Bronchial epithelial cell (primary cell): ENCODE measurements at regions not wholly inside any gene's neighbourhood (a gene's known extent, or its start where the extent isn't known, plus 50 kb on each side); places are given as distances from the start of the nearest gene placed in this dataset.

Experiments used
- DNase-seq: peaks from one replicate; pipeline ENCODE4 v3.0.0-alpha.2; 2010; ENCODE audit warnings: low read depth
- FAIRE-seq: peaks from 2 replicates; lab custom pipeline; 2011; peaks lifted over from hg19 to GRCh38; lab: Jason Lieb, UNC
- H3K27me3 ChIP-seq: 2 replicates; pipeline ENCODE4 v1.5.1; 2011; ENCODE audit warnings: low read length; ENCODE audit not compliant: control insufficient read depth, insufficient read depth
- H3K36me3 ChIP-seq: 2 replicates; pipeline ENCODE4 v1.5.1; 2011; ENCODE audit warnings: low read length; ENCODE audit not compliant: control insufficient read depth, insufficient read depth
- H3K4me3 ChIP-seq: 2 replicates; pipeline ENCODE4 v1.5.1; 2011; ENCODE audit warnings: mild to moderate bottlenecking, low read depth, low read length, control low read depth
- CTCF ChIP-seq: IDR thresholded peaks from 2 replicates; pipeline ENCODE4 v1.5.1; 2011; ENCODE audit warnings: mild to moderate bottlenecking, moderate library complexity, low read length, control low read depth, inconsistent platforms; ENCODE audit not compliant: insufficient read depth, severe bottlenecking

GRCh38 chr18:67143028-67143427 is 373.5 kb downstream of the DSEL start:
- no peak for TF ChIP-seq CTCF
- DNase-seq, result no peak
- no peaks in the 10 kb centered on the region for H3K27me3 ChIP-seq
- no peak overlapping the region for H3K4me3 ChIP-seq
- FAIRE-seq, result no peak
- H3K36me3 ChIP-seq, result no peaks in the 10 kb centered on the region

- no peak for TF ChIP-seq CTCF
- no peak overlapping the region for H3K4me3 ChIP-seq
- no peaks in the 10 kb centered on the region for H3K36me3 ChIP-seq
- DNase-seq (no peak), FAIRE-seq (no peak)
- H3K27me3 ChIP-seq, result no peaks in the 10 kb centered on the region
Observed at GRCh38 chr18:67142604-67143003, 373.9 kb downstream of the DSEL start.

- H3K27me3 ChIP-seq, result no peaks in the 10 kb centered on the region
Observed at GRCh38 chr18:67140495-67140894, 376.0 kb downstream of the DSEL start.

GRCh38 chr18:67139899-67140298 is 376.6 kb downstream of the DSEL start:
- TF ChIP-seq CTCF, result no peak
- no peaks in the 10 kb centered on the region for H3K36me3 ChIP-seq
- no peak for DNase-seq
- no peak overlapping the region for H3K4me3 ChIP-seq
- no peaks in the 10 kb centered on the region for H3K27me3 ChIP-seq
- FAIRE-seq, result no peak

More at GRCh38 chr18:67140495-67140894, 376.0 kb downstream of the DSEL start:
- H3K4me3 ChIP-seq, result no peak overlapping the region
- no peak for TF ChIP-seq CTCF
- no peaks in the 10 kb centered on the region for H3K36me3 ChIP-seq
- FAIRE-seq, result no peak
- no peak for DNase-seq

- TF ChIP-seq CTCF, result no peak
- DNase-seq (peak; percentile 9), FAIRE-seq (no peak)
Observed at GRCh38 chr18:67135981-67136380, 380.5 kb downstream of the DSEL start.

GRCh38 chr18:67134911-67135310 is 381.6 kb downstream of the DSEL start:
- H3K4me3 ChIP-seq, result no peak overlapping the region
- no peaks in the 10 kb centered on the region for H3K36me3 ChIP-seq
- no peak for TF ChIP-seq CTCF
- DNase-seq (no peak), FAIRE-seq (no peak)
- H3K27me3 ChIP-seq, result no peaks in the 10 kb centered on the region

More at GRCh38 chr18:67135981-67136380, 380.5 kb downstream of the DSEL start:
- no peak overlapping the region for H3K4me3 ChIP-seq
- no peaks in the 10 kb centered on the region for H3K27me3 ChIP-seq
- H3K36me3 ChIP-seq, result no peaks in the 10 kb centered on the region
